H1 (cell line): ENCODE measurements at regions not wholly inside any gene's neighbourhood (a gene's known extent, or its start where the extent isn't known, plus 50 kb on each side); places are given as distances from the start of the nearest gene placed in this dataset.

Experiments used
- CTCF ChIA-PET: fragments of 300-600 bp; sonication (Branson Sonifier 250); formaldehyde crosslinking; loops from one replicate; lab custom pipeline; 2021; ENCODE audit not compliant: partially characterized antibody; lab: Charles Lee
- POLR2A ChIA-PET: fragments of 300-600 bp; sonication (Branson Sonifier 250); formaldehyde crosslinking; loops from one replicate; lab custom pipeline; 2021; ENCODE audit warnings: inconsistent platforms; ENCODE audit not compliant: partially characterized antibody; lab: Charles Lee
- DNase-seq, 2 experiments: peaks; one replicate each; pipeline versions ENCODE4 v3.0.0 to v3.0.0-alpha.2; 2010 to 2022; ENCODE audit warnings: low spot score in 2 of 2, low read depth in 1 of 2, mixed read lengths in 1 of 2
- FAIRE-seq: peaks from 2 replicates; lab custom pipeline; 2011; peaks lifted over from hg19 to GRCh38; lab: Jason Lieb, UNC
- H2AFZ ChIP-seq: 2 replicates; pipeline ENCODE4 v1.8.1; 2012; ENCODE audit warnings: low read length, inconsistent platforms
- H2AK5ac ChIP-seq: 2 replicates; pipeline ENCODE4 v1.6.1; 2013; ENCODE audit warnings: low read depth, low read length
- H2BK120ac ChIP-seq: replicated peaks from 2 replicates; pipeline ENCODE3; 2013; ENCODE audit warnings: low read depth, low read length, inconsistent platforms
- H2BK12ac ChIP-seq: 2 replicates; pipeline ENCODE4 v1.6.1; 2013; ENCODE audit warnings: low read depth, low read length
- H2BK15ac ChIP-seq: 2 replicates; pipeline ENCODE4 v1.6.1; 2013; ENCODE audit warnings: low read length
- H2BK20ac ChIP-seq: 2 replicates; pipeline ENCODE4 v1.6.1; 2013; ENCODE audit warnings: low read length
- H2BK5ac ChIP-seq: 2 replicates; pipeline ENCODE4 v1.6.1; 2013; ENCODE audit warnings: low read depth, low read length
- H3K14ac ChIP-seq: 2 replicates; pipeline ENCODE4 v1.6.1; 2013; ENCODE audit warnings: inconsistent platforms; ENCODE audit not compliant: insufficient read length
- H3K18ac ChIP-seq: 2 replicates; pipeline ENCODE4 v1.6.1; 2013; ENCODE audit warnings: low read length; ENCODE audit errors: extremely low read depth
- H3K23ac ChIP-seq: 2 replicates; pipeline ENCODE4 v1.6.1; 2013; ENCODE audit warnings: inconsistent platforms; ENCODE audit not compliant: insufficient read length
- H3K23me2 ChIP-seq: 2 replicates; pipeline ENCODE4 v1.6.1; 2013; ENCODE audit warnings: low read depth, low read length
- H3K27ac ChIP-seq: 2 replicates; pipeline ENCODE4 v1.6.1; 2011; ENCODE audit warnings: low read depth, low read length, inconsistent platforms
- H3K27me3 ChIP-seq, 4 experiments: replicated peaks in 1 of 4; 1 replicate in 1 of 4; 2 replicates in 3 of 4; pipeline versions ENCODE4 v1.6.1 to v1.8.1; 2011 to 2013; ENCODE audit warnings: low read length in 3 of 4, mild to moderate bottlenecking in 3 of 4, inconsistent platforms in 2 of 4, mixed read lengths in 2 of 4, moderate library complexity in 1 of 4; ENCODE audit not compliant: control insufficient read depth in 3 of 4, insufficient read depth in 3 of 4; ENCODE audit errors: extremely low read depth in 1 of 4
- H3K36me3 ChIP-seq, 4 experiments: 2 replicates each; pipeline versions ENCODE4 v1.6.1 to v1.8.1; 2011 to 2013; ENCODE audit warnings: mild to moderate bottlenecking in 4 of 4, low read length in 3 of 4, moderate library complexity in 2 of 4, control low read depth in 1 of 4, inconsistent platforms in 1 of 4; ENCODE audit not compliant: insufficient read depth in 4 of 4, control insufficient read depth in 2 of 4
- H3K4ac ChIP-seq: replicated peaks from 2 replicates; pipeline ENCODE3; 2013; ENCODE audit warnings: low read length, low read depth, mixed read lengths, inconsistent platforms; ENCODE audit not compliant: insufficient read length
- H3K4me1 ChIP-seq, 4 experiments: replicated peaks in 1 of 4; 1 replicate in 1 of 4; 2 replicates in 3 of 4; pipeline versions ENCODE4 v1.6.1 to v1.8.1; 2011 to 2013; ENCODE audit warnings: low read length in 3 of 4, inconsistent platforms in 2 of 4, mixed read lengths in 1 of 4; ENCODE audit not compliant: insufficient read depth in 4 of 4, control insufficient read depth in 3 of 4
- H3K4me2 ChIP-seq, 2 experiments: 2 replicates each; pipeline versions ENCODE4 v1.6.1 to v1.8.1; 2011 to 2013; ENCODE audit warnings: low read depth in 2 of 2, low read length in 2 of 2, control low read depth in 1 of 2, inconsistent platforms in 1 of 2, mild to moderate bottlenecking in 1 of 2; ENCODE audit not compliant: insufficient read depth in 1 of 2
- H3K4me3 ChIP-seq, 4 experiments: fragments of 200-600, 300-600 bp in 1 of 4; sonication (generic), shearing (Covaris generic), sonication (Bioruptor Twin) in 1 of 4; 2 replicates each; pipeline versions ENCODE4 v1.5.1 to v1.8.1; 2011 to 2016; ENCODE audit warnings: low read length in 4 of 4, low read depth in 3 of 4, control low read depth in 2 of 4, inconsistent platforms in 2 of 4, mild to moderate bottlenecking in 2 of 4, mixed read lengths in 1 of 4, moderate library complexity in 1 of 4; ENCODE audit not compliant: insufficient read depth in 2 of 4; ENCODE audit errors: extremely low read depth in 1 of 4
- H3K56ac ChIP-seq: replicated peaks from 2 replicates; pipeline ENCODE3; 2013; ENCODE audit warnings: low read depth, mild to moderate bottlenecking, mixed read lengths, low read length, inconsistent platforms; ENCODE audit not compliant: insufficient read length
- H3K79me1 ChIP-seq: 2 replicates; pipeline ENCODE4 v1.6.1; 2013; ENCODE audit warnings: low read depth, low read length, control low read depth
- H3K79me2 ChIP-seq, 2 experiments: 2 replicates each; pipeline versions ENCODE4 v1.6.1 to v1.8.1; 2012 to 2013; ENCODE audit warnings: low read length in 2 of 2, mild to moderate bottlenecking in 2 of 2, inconsistent platforms in 1 of 2; ENCODE audit not compliant: insufficient read depth in 2 of 2, control insufficient read depth in 1 of 2
- H3K9ac ChIP-seq, 4 experiments: replicated peaks in 1 of 4; 1 replicate in 1 of 4; 2 replicates in 3 of 4; pipeline versions ENCODE4 v1.6.1 to v1.8.1; 2011 to 2013; ENCODE audit warnings: low read depth in 3 of 4, low read length in 3 of 4, control low read depth in 2 of 4, mild to moderate bottlenecking in 2 of 4, moderate library complexity in 2 of 4, inconsistent platforms in 1 of 4; ENCODE audit errors: extremely low read depth in 1 of 4
- H3K9me3 ChIP-seq, 2 experiments: 2 replicates each; pipeline versions ENCODE4 v1.6.1 to v1.8.1; 2012 to 2013; ENCODE audit warnings: mild to moderate bottlenecking in 2 of 2, moderate library complexity in 2 of 2, control low read depth in 1 of 2, inconsistent platforms in 1 of 2, low read depth in 1 of 2, low read length in 1 of 2, mixed read lengths in 1 of 2; ENCODE audit not compliant: insufficient read depth in 2 of 2
- H4K20me1 ChIP-seq, 2 experiments: replicated peaks in 1 of 2; 2 replicates each; pipeline versions ENCODE3 to v1.8.1; 2011 to 2013; ENCODE audit warnings: inconsistent platforms in 2 of 2, low read length in 2 of 2, mild to moderate bottlenecking in 1 of 2; ENCODE audit not compliant: insufficient read depth in 2 of 2, control insufficient read depth in 1 of 2
- H4K5ac ChIP-seq: 2 replicates; pipeline ENCODE4 v1.6.1; 2013; ENCODE audit warnings: low read length, low read depth, mixed read lengths, inconsistent platforms; ENCODE audit not compliant: insufficient read length
- H4K8ac ChIP-seq: 2 replicates; pipeline ENCODE4 v1.8.0; 2013; ENCODE audit warnings: mild to moderate bottlenecking, moderate library complexity, low read length, inconsistent platforms; ENCODE audit not compliant: insufficient read depth; ENCODE audit errors: extremely low read depth
- H4K91ac ChIP-seq: replicated peaks from 2 replicates; pipeline ENCODE3; 2013; ENCODE audit warnings: low read length, mixed read lengths, inconsistent platforms; ENCODE audit not compliant: insufficient read length
- ASH2L ChIP-seq: fragments of 200-600, 300-600 bp; sonication (generic); IDR thresholded peaks from one replicate; pipeline ENCODE4 v1.7.1; 2017; ENCODE audit warnings: low read length
- JUND ChIP-seq: IDR thresholded peaks from 2 replicates; pipeline ENCODE4 v1.6.1; 2011; ENCODE audit warnings: mild to moderate bottlenecking, improper control_type of control experiment, low read length
- WGBS, 2 experiments: shearing (Covaris generic) in 1 of 2; methylation state at CpG; one replicate each; pipeline versions ENCODE4 v1.1.6 to v1.1.7; 2013 to 2015; ENCODE audit warnings: low lambda C conversion rate in 2 of 2, mixed read lengths in 2 of 2, inconsistent platforms in 1 of 2, low coverage in 1 of 2, missing lambda C conversion rate in 1 of 2; ENCODE audit not compliant: insufficient replicate concordance in 2 of 2, insufficient coverage in 1 of 2, insufficient read length in 1 of 2; ENCODE audit errors: extremely low coverage in 1 of 2, missing lambda C conversion rate in 1 of 2; 5-methylcytosine and 5-hydroxymethylcytosine counted together
- TF ChIP-seq, protein P1 (sequence below): IDR thresholded peaks from 2 replicates; pipeline ENCODE4 v1.6.1; 2012; ENCODE audit warnings: inconsistent platforms

DNA sequence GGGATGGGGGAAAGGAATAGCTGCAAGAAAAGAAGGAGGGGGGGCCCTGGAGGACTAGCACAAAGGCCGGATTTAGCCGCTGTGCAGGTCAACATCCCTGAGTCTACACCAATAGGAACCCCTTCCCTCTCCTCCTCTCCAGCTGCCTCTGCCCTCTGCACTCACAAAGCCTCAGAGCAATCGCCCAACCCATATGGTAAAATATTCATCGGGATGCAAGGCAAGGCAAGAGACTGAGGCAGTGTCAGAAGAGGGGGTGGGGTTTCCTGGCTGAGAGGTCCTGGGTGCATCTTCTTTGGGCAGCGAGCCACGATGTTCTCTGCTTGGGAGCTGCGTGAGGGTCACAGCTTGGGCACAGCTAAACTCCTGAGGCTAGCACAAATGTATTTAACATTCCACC lies 115.5 kb upstream of the NLRP1 start:
- Histone ChIP-seq H2BK15ac (no peak overlapping the region), H2BK120ac (no peak overlapping the region), H3K36me3 (no peaks in the 10 kb centered on the region), H3K4me3 (peak overlapping the region in 3 of 4 experiments; percentile 5 to 36 (median 14); a peak in 2 of 8 replicates), H2BK20ac (peak overlapping the region; percentile 34; the same call in 1 of the 2 replicates), H4K8ac (no peak overlapping the region), H2BK5ac (peak overlapping the region; percentile 60; the same call in 1 of the 2 replicates), H3K79me1 (no peaks in the 10 kb centered on the region; the same call in 1 of the 2 replicates), H2BK12ac (peak overlapping the region; percentile 3; the same call in 1 of the 2 replicates), H3K4me1 (peaks cover 11 to 25% (median 19%) of the 10 kb centered on the region in 4 experiments; a peak in 5 of 7 replicates), H3K27ac (peak overlapping the region; percentile 41; the same call in 1 of the 2 replicates), H3K18ac (peak overlapping the region; percentile 96; the same call in 1 of the 2 replicates), H3K9ac (no peak overlapping the region), H4K91ac (no peak overlapping the region), H3K9me3 (no peaks in the 10 kb centered on the region; a peak in 1 of 4 replicates), H4K20me1 (no peaks in the 10 kb centered on the region), H3K79me2 (no peaks in the 10 kb centered on the region), H3K23me2 (no peaks in the 10 kb centered on the region), H2AFZ (no peak overlapping the region), H4K5ac (no peak overlapping the region), H3K14ac (no peak overlapping the region), H3K23ac (no peak overlapping the region), H3K27me3 (no peaks in the 10 kb centered on the region), H3K4me2 (peak overlapping the region; percentile 14 to 61), H3K4ac (no peak overlapping the region), H2AK5ac (no peak overlapping the region), H3K56ac (no peak overlapping the region)
- WGBS, 2 experiments, result 32% methylated on average over 5 of the region's 7 CpGs; no CpG with 5 or more reads in 1 of the 2 experiments
- TF ChIP-seq, protein P1, sequence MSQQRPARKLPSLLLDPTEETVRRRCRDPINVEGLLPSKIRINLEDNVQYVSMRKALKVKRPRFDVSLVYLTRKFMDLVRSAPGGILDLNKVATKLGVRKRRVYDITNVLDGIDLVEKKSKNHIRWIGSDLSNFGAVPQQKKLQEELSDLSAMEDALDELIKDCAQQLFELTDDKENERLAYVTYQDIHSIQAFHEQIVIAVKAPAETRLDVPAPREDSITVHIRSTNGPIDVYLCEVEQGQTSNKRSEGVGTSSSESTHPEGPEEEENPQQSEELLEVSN, result no peak
- TF ChIP-seq ASH2L (peak; percentile 1), JUND (no peak)
- DNase-seq (no peak), FAIRE-seq (peak; percentile 86)
- ChIA-PET CTCF (interaction anchor here (0.9 to 3.1 kb wide), 9 partner anchors 8 to 577 kb away, joined by 3 to 12 read pairs (median 4); no protein-coding TSS in a partner anchor), POLR2A (interaction anchor here (0.6 kb wide), 3 partner anchors 62 to 244 kb away, joined by 3 to 4 read pairs (median 4); no protein-coding TSS in a partner anchor)
